Hepatocyte (in vitro differentiated cells): ENCODE measurements at regions not wholly inside any gene's neighbourhood (a gene's known extent, or its start where the extent isn't known, plus 50 kb on each side); places are given as distances from the start of the nearest gene placed in this dataset.

ENCODE experiments used
- DNase-seq: peaks from one replicate; pipeline ENCODE4 v3.0.0-alpha.2; 2016; ENCODE audit warnings: low spot score
- H2AFZ ChIP-seq: fragments of 200-600 bp; sonication (generic); 2 replicates; pipeline ENCODE4 v1.6.0; 2016; ENCODE audit warnings: antibody characterized with exemption, mild to moderate bottlenecking
- H3K27ac ChIP-seq: fragments of 200-600 bp; sonication (generic); 2 replicates; pipeline ENCODE4 v1.5.1; 2016; ENCODE audit warnings: mild to moderate bottlenecking
- H3K27me3 ChIP-seq: fragments of 200-600 bp; sonication (generic); 2 replicates; pipeline ENCODE4 v1.6.1; 2016
- H3K36me3 ChIP-seq: fragments of 200-600 bp; sonication (generic); replicated peaks from 2 replicates; pipeline ENCODE4 v1.5.1; 2016; ENCODE audit warnings: low read depth; ENCODE audit not compliant: insufficient read depth
- H3K4me1 ChIP-seq: fragments of 200-600 bp; sonication (generic); 2 replicates; pipeline ENCODE4 v1.5.1; 2016; ENCODE audit warnings: mild to moderate bottlenecking, moderate library complexity; ENCODE audit not compliant: insufficient read depth
- H3K4me2 ChIP-seq: fragments of 200-600 bp; sonication (generic); 2 replicates; pipeline ENCODE4 v1.6.0; 2016
- H3K4me3 ChIP-seq: fragments of 200-600 bp; sonication (generic); 2 replicates; pipeline ENCODE4 v1.5.1; 2016; ENCODE audit warnings: mild to moderate bottlenecking
- H3K79me2 ChIP-seq: fragments of 200-600 bp; sonication (generic); 2 replicates; pipeline ENCODE4 v1.6.0; 2017; ENCODE audit warnings: mild to moderate bottlenecking
- H3K9me2 ChIP-seq: fragments of 200-600 bp; sonication (generic); replicated peaks from 2 replicates; pipeline ENCODE4 v1.6.0; 2017; ENCODE audit warnings: mild to moderate bottlenecking; ENCODE audit not compliant: insufficient read depth
- H3K9me3 ChIP-seq: fragments of 200-600 bp; sonication (generic); 2 replicates; pipeline ENCODE4 v1.5.1; 2016; ENCODE audit warnings: low read depth, mild to moderate bottlenecking
- H4K20me1 ChIP-seq: fragments of 200-600 bp; sonication (generic); 2 replicates; pipeline ENCODE4 v1.6.0; 2016; ENCODE audit warnings: mild to moderate bottlenecking; ENCODE audit not compliant: insufficient read depth, poor library complexity, severe bottlenecking
- EZH2 ChIP-seq: fragments of 200-600 bp; sonication (generic); IDR thresholded peaks from 2 replicates; pipeline ENCODE4 v1.6.1; 2016; ENCODE audit warnings: antibody characterized with exemption, mild to moderate bottlenecking, borderline replicate concordance
- EZH2phosphoT487 ChIP-seq: fragments of 200-600 bp; sonication (generic); IDR thresholded peaks from one replicate; pipeline ENCODE4 v1.6.1; 2018; ENCODE audit warnings: antibody characterized with exemption, mild to moderate bottlenecking, low read depth, moderate library complexity; ENCODE audit not compliant: unreplicated experiment, severe bottlenecking
- WGBS: methylation state at CpG from one replicate; pipeline ENCODE4 v1.1.6; 2016; ENCODE audit warnings: low lambda C conversion rate; ENCODE audit errors: missing lambda C conversion rate; 5-methylcytosine and 5-hydroxymethylcytosine counted together
- TF ChIP-seq, protein P1 (sequence below): fragments of 200-600 bp; sonication (generic); IDR thresholded peaks from 2 replicates; pipeline ENCODE4 v1.5.1; 2016; ENCODE audit warnings: antibody characterized with exemption, mild to moderate bottlenecking; ENCODE audit not compliant: poor library complexity

DNA sequence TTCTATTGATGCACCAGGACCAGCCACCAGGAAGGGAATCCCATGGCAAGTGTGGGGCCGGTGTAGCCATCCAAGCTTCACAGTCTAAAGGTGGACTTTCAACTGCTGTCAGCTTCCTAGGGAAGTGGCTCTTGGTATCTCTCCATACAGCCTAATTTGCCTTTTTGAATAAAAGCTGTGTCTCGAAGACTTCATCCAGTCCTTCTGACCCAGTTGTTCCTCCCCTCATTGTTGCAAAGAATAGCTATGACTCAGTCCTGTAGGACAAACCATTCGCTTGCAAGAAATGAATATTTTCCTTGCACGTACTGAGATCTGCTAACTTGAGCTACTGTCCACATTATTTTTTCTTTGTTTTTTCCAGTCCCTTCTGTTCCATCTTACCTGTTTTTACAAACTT lies 145.1 kb upstream of the CTSO start:
- TF ChIP-seq EZH2 (no peak), EZH2phosphoT487 (no peak)
- TF ChIP-seq, protein P1, sequence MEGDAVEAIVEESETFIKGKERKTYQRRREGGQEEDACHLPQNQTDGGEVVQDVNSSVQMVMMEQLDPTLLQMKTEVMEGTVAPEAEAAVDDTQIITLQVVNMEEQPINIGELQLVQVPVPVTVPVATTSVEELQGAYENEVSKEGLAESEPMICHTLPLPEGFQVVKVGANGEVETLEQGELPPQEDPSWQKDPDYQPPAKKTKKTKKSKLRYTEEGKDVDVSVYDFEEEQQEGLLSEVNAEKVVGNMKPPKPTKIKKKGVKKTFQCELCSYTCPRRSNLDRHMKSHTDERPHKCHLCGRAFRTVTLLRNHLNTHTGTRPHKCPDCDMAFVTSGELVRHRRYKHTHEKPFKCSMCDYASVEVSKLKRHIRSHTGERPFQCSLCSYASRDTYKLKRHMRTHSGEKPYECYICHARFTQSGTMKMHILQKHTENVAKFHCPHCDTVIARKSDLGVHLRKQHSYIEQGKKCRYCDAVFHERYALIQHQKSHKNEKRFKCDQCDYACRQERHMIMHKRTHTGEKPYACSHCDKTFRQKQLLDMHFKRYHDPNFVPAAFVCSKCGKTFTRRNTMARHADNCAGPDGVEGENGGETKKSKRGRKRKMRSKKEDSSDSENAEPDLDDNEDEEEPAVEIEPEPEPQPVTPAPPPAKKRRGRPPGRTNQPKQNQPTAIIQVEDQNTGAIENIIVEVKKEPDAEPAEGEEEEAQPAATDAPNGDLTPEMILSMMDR, result no peak

DNA sequence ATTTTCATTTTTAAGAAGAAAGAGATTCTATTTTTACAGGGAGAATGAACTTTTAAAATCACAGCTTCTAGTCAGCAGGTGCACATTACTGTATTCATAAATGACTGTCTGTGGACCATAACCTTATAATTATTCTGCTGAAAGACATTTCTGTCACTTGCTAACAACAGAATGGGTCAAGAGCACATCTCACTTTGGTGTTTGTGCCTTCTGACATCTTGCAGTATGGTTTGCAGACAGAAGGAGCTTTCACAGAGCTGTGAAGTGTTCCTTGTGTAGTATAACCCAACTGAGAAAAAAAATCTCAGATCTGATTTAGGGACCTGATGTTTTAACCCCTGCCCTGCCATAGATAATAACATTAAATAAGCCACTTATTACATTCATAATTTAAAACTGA lies 131.4 kb upstream of the CTSO start:
- no peak overlapping the region for H2AFZ ChIP-seq
- H3K9me2 ChIP-seq, result no peaks in the 10 kb centered on the region
- no peak overlapping the region for H3K27ac ChIP-seq
- no peak overlapping the region for H3K4me2 ChIP-seq
- no peaks in the 10 kb centered on the region for H4K20me1 ChIP-seq
- H3K27me3 ChIP-seq, result no peaks in the 10 kb centered on the region
- no peaks in the 10 kb centered on the region for H3K36me3 ChIP-seq
- TF ChIP-seq EZH2phosphoT487, result no peak
- TF ChIP-seq, protein P1, result no peak
- TF ChIP-seq EZH2, result no peak
- no peak overlapping the region for H3K4me3 ChIP-seq
- no peaks in the 10 kb centered on the region for H3K79me2 ChIP-seq
- H3K9me3 ChIP-seq, result no peaks in the 10 kb centered on the region
- no peaks in the 10 kb centered on the region for H3K4me1 ChIP-seq
- no peak for DNase-seq

More for the DNA sequence above, 145.1 kb upstream of the CTSO start:
- Histone ChIP-seq H2AFZ (no peak overlapping the region), H4K20me1 (no peaks in the 10 kb centered on the region), H3K27me3 (no peaks in the 10 kb centered on the region), H3K4me1 (no peaks in the 10 kb centered on the region), H3K36me3 (no peaks in the 10 kb centered on the region), H3K4me2 (no peak overlapping the region), H3K4me3 (no peak overlapping the region), H3K79me2 (no peaks in the 10 kb centered on the region), H3K27ac (no peak overlapping the region), H3K9me3 (no peaks in the 10 kb centered on the region), H3K9me2 (no peaks in the 10 kb centered on the region)
- 90% methylated on average over 4 of the region's 4 CpGs for WGBS
- no peak for DNase-seq

DNA sequence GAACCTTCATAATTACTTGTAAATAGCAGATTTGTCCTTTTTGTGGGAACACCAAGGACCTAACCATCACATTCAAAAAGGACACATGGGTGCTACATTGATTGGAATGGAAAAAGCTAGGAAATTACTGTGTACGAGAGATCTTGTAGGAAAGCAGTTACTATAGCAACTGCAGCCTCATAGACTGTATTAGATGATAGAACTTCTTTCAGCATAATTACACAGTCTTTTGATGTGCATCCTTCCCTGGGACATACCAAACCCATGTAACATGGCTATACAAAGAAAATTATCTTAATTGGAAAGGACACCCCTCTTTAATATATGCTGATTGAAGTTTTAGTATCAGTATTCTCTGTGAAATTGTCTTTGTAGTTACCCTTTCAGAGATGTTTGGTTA lies 130.7 kb upstream of the CTSO start:
- Histone ChIP-seq H3K9me3 (no peaks in the 10 kb centered on the region), H3K79me2 (no peaks in the 10 kb centered on the region), H3K27ac (no peak overlapping the region), H2AFZ (no peak overlapping the region), H3K27me3 (no peaks in the 10 kb centered on the region), H3K4me3 (no peak overlapping the region), H4K20me1 (no peaks in the 10 kb centered on the region), H3K36me3 (no peaks in the 10 kb centered on the region), H3K4me2 (no peak overlapping the region), H3K4me1 (no peaks in the 10 kb centered on the region), H3K9me2 (no peaks in the 10 kb centered on the region)
- no peak for TF ChIP-seq EZH2phosphoT487
- no peak for TF ChIP-seq EZH2
- TF ChIP-seq, protein P1, result no peak
- WGBS, result 85% methylated on average over 1 of the region's 1 CpG
- DNase-seq, result no peak

DNA sequence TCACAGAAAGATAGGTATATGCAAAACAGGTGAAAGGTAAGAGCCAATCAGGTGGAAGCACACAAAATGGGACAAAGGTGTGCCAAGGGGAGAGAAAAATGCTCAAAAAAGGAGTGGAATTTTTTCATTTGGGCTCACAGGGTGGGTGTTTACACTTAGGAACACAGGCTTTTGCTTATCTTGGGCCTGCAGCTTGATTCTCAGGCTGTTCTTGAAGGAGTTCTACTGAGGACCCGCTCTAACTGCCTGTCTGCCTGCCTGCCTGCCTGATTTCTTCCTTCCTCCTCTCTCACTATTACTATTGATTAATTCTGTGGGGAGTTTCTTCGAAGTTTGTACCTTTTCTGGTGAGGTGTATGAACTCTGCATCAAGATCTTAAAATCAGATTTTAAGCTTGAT lies 120.3 kb upstream of the CTSO start:
- no peaks in the 10 kb centered on the region for H3K27me3 ChIP-seq
- no peaks in the 10 kb centered on the region for H3K36me3 ChIP-seq
- no peaks in the 10 kb centered on the region for H3K4me1 ChIP-seq
- no peak overlapping the region for H3K27ac ChIP-seq
- no peaks in the 10 kb centered on the region for H3K9me2 ChIP-seq
- H3K9me3 ChIP-seq, result no peaks in the 10 kb centered on the region
- H4K20me1 ChIP-seq, result no peaks in the 10 kb centered on the region
- H2AFZ ChIP-seq, result no peak overlapping the region
- WGBS, result 100% methylated on average over 2 of the region's 2 CpGs
- DNase-seq, result no peak
- H3K79me2 ChIP-seq, result no peaks in the 10 kb centered on the region
- TF ChIP-seq EZH2 (no peak), EZH2phosphoT487 (no peak)
- TF ChIP-seq, protein P1, result no peak
- no peak overlapping the region for H3K4me2 ChIP-seq
- no peak overlapping the region for H3K4me3 ChIP-seq
